ENCODE measurements at regions not wholly inside any gene's neighbourhood (a gene's known extent, or its start where the extent isn't known, plus 50 kb on each side); places are given as distances from the start of the nearest gene placed in this dataset.

DNA sequence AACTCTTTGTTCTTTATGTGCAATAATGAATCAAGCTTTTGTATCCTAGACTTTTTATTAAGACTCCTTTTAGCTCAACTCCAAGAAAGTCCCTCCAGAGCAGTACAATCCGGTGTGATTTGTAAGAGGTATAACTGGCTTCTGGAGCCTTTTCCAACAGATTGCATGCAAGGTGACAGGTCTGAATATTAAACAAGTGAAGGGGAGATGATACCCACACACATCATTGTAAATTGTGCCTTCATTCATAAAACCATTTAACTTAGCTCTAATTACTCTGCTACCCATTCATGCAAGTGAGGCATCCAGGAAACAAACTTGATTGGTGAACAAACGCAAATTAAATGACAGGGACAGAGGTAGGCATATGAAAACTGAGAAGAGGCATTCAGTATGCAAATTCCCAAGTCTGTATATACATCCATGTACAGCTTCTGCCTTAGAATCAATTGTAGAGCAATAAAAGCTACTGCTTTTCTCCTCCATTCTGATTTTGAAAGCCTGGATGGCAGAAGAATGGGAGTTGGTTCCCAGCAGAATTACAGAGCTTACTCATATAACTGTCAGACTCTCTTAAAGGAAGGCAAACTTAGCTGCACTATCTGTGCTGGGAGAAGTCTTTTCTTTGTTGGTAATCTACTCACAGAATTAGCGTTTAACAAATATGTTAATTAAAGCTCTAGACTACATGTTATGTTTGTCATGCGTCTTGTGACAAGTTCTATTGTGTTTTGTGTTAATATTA is 261.0 kb upstream of the CDH6 start:
- DNase-seq: no peak

DNA sequence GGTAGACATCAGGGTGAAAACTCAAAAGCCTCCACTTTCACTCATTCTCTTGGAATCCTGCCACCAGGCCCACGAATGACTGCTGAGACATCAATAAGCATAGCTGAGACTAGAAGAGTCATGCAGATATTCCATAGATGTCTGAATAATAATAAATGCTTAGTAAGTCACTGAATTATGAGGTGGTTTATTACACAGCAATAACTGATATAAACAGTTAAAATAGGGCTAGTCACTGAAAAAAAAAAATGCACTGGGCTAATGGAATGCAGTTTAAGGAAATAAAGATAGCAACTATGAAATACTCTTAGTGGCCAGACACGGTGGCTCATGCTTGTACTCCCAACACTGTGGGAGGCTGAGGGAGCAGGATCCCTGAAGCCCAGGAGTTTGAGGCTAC is 262.8 kb upstream of the CDH6 start:
- DNase-seq: no peak

GRCh38 chr5:30928956-30929355 is 264.5 kb upstream of the CDH6 start:
- DNase-seq: no peak

DNA sequence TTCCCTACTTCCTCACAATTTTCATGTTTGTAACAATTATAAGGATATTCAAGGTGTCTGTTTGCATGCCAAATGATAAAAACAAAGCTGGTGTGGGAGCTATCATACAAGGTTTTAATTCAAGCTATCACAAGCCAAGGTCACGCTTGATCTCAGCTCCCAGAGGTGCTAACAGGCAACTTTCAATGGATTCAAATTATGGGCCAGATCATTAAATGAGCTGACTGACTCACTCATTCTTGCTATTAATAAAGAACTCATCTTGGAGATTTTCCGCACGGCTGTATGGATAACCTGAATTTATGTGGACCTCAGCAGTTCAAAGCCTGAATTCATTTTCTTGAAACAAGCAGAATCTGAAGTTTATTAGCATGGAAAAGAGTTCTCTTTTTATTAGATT is 267.3 kb upstream of the CDH6 start:
- DNase-seq: no peak

- no peak for DNase-seq
These were observed 272.1 kb upstream of the CDH6 start for GRCh38 chr5:30921388-30921787.

DNA sequence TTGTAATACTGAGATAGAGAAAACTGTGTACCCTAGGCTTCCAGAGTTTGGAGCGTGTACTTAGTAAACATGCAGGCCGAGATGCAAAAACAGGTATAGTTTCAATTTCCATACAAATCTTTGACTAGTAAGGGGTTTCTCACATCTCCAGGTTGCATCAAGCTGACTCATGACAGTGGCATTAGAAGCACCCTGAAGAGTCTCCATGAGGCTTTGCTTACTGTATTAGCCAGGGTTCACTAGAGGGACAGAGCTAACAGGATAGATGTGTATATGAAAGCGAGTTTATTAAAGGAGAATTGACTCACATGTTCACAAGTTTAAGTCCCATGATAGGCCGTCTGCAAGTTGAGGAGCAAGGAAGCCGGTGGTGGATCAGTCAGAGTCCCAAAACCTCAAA is 275.3 kb upstream of the CDH6 start:
- no peak for DNase-seq

DNA sequence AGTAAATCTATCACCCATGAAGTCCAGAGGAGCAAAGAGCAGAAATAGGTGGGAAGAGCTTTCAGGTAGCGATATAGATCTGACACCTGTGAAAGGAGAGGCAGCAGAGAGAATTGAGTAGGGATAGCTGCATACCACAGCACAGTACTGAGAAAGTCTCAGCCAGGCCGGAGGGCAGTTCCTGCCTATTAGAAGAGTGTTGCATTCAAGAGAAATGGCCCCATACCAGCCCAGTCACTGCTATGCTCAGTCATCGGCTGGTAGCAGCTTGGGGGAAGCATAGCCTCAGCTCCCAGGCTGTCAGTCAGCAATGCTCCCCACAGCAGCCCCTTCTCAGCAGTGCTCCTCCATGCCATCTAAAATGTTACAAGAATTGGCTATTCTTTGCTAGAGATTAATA is 285.1 kb upstream of the CDH6 start:
- DNase-seq: no peak

- DNase-seq: no peak
These were observed 293.1 kb upstream of the CDH6 start for GRCh38 chr5:30900367-30900766.

GRCh38 chr5:30894811-30895210 is 298.7 kb upstream of the CDH6 start:
- DNase-seq: no peak

- no peak for DNase-seq
These were observed 301.8 kb upstream of the CDH6 start for GRCh38 chr5:30891660-30892059.

DNA sequence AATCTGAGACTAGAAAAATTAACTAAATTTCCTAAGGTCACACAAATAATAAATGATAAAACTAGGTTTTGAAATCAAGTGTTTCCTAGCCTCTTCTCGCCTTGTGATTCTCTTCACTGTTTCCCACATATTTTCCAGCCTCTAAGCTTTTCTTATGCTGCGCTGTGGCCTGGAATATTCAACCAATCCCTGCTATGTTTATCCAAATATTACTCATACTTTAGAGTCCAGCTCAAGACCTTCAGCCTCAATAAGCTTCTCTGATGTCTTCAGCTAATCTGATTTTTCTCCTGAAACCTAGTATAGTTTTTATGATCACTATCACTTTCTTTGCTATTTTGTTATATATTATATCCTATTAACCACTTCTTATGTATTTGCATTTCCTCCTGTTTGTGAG is 303.1 kb upstream of the CDH6 start:
- no peak for DNase-seq

DNA sequence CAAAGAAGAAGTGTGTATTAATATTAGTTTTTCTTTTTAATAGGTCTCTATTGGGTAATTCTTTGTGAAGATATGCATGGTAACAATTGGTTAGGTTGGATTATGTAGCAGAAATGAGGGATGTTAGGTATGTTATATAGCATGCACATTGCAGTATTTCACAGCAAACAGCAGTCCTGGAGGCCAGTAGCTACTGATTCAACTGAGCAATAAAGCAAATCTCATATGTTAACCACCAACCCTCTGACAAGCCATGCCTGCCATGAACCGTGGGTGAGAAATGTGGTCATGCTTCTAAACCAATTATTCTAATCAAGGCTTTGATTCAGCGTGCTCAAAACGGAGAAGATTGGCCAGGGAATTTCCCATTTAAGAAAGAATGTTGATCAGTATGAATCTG is 313.0 kb upstream of the CDH6 start:
- DNase-seq: no peak

DNA sequence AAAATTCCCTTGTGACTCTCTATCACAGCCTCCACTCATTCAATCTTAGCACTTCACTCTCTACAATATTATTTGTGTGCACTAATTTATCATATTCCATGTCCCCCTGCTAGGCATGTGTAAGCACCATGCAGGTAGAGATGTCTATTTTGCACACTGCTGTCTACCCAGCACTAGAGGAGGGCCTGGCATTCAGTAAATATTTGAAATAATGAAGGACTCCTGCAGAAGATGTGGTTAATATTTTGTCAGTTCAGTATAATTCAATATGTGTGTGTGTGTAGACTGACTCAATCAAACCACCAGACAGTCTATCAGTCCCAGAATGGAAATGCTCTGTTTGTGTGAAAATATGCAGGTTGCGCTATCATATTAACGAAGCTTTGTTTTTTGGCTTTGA is 313.6 kb upstream of the CDH6 start:
- no peak for DNase-seq

GRCh38 chr5:30878746-30879145 is 314.7 kb upstream of the CDH6 start:
- DNase-seq: no peak

DNA sequence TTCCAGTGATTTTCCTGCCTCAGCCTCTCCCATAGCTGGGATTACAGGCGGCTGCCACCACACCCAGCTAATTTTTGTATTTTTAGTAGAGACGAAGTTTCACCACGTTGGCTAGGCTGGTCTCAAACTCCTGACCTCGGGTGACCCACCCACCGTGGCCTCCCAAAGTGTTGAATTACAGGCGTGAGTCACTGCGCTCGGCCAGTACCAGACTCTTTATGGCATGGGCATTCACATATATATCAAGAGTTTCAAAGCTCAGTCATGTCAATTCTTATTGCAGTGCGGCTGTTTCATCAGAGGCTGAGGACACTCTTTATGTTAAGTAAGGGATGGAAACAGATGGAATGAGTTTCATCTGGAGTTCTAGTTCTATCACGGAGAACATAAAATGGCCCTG is 315.2 kb upstream of the CDH6 start:
- DNase-seq: no peak

GRCh38 chr5:30874241-30875034 is 319.0 kb upstream of the CDH6 start:
- peak; percentile 25 for DNase-seq

GRCh38 chr5:30871196-30871595 is 322.3 kb upstream of the CDH6 start:
- DNase-seq: no peak

DNA sequence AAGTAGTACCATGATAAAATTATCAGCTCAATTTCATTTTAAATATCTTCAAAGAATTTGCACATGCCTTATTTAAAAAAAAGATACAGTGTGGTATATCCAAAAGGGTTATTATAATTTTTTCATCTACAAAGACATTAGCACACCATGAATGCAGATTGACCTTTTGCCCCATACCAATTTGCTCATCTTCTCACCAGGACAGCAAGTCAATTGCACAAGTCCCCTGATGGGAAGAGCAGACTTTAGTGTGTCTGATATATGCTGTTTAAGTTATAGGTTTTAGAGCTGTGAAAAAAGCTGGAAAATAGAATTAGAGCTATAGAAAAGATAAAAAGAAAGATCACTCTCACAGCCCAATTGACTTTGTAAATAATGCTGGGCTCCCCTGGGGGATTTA is 325.8 kb upstream of the CDH6 start:
- DNase-seq: no peak

- DNase-seq: no peak
These were observed 327.3 kb upstream of the CDH6 start for GRCh38 chr5:30866142-30866541.

DNA sequence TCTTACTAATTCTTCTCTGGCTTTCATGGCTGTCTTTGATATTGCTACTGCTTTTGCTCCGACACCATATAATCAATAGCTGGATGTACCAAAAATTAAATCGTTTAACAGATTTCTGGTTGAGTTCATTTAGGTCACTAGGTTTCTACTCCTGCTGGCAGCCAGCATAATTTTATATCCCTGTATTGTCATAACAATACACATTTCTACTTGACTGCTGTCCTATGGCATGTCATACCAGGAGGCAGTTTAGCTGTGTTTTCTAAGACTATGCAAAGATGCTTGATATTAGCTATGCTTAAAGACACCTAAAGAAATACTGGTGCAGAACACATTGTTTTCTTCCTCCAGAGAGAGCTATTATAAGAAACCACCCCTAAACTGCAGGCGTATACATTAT is 337.2 kb upstream of the CDH6 start:
- no peak for DNase-seq

GRCh38 chr5:30853158-30853557 is 340.3 kb upstream of the CDH6 start:
- no peak for DNase-seq

DNA sequence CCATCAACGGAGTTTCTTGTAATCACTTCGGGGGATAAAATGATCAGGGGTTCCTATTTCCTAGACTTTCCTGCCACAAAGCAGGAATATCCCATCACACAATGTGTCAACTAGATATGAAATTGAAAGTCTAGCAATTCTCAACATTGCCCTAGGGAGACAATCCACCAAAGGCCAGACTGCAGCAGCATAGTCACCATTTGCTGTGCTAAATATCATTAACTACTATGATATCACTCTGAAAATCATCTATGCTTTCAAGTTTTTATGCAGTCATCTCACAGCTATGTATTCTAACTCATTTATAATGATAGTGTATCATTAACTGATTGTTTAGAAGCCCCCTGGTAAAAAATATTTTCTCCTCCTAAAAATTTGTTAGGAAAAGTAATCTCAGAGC is 342.6 kb upstream of the CDH6 start:
- DNase-seq: no peak

DNA sequence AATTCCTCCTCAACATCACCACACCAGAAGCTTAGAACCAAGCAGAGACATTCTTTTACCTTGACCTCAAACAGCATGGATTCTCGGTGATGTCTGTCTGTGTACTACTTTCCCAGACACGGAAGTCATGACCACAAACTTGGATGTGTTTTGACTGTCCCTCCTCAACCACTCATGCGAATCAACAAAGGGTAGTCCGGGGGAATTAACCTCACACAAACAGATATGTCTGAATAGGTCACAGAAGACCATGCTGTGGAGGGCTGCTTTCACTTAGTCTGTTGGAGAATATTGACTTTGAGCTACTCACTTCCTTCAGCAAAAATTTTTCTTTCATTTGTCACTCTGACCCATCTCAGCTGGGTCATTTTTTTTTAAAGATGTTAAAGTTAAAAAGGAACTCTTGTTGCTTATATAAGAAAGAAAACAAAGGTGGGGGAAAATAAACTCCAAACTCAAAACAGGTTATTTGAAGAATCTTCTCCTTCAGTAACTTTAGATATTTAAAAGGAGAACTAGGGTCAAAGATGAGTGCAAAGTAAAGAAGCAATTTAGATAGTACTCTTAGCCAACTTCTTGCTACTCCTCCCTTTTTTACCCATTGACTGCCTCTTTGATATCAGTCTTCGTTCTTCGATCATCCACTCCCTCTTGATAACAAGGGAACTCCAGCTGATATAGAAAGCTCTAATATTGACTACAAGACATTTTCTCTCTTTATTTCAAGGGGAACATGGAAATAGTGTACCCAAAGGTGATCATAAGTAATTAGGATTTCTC is 343.4 kb upstream of the CDH6 start:
- no peak for DNase-seq

DNA sequence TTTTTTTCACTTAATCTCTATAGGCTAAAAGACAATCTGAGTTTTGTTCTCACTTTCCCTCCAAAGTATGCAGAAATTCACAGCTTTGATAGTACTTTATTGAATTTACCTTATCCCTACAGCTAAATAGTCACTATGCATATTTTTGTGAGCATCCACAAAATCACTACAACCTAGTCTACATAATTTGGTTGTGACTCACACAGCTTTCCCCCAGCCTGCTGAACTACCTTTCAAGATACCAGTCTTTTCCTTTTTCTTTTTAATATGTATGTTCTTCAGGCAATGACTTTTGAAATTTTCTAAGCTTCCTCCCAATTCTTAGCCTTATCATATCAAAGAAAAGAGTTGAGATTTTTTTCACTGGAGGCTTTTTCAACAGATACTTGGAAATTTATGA is 347.3 kb upstream of the CDH6 start:
- DNase-seq: no peak

Measured in NCI-H1092 (cell line).